Endothelial cell of umbilical vein (primary cell): ENCODE measurements at regions not wholly inside any gene's neighbourhood (a gene's known extent, or its start where the extent isn't known, plus 50 kb on each side); places are given as distances from the start of the nearest gene placed in this dataset.

ENCODE experiments used
- EZH2 ChIP-seq: IDR thresholded peaks from 2 replicates; pipeline ENCODE4 v1.6.1; 2012; ENCODE audit warnings: borderline replicate concordance, low read depth, mild to moderate bottlenecking, moderate library complexity, low read length, inconsistent platforms; ENCODE audit not compliant: severe bottlenecking
- JUN ChIP-seq: IDR thresholded peaks from 2 replicates; pipeline ENCODE4 v1.6.1; 2011; ENCODE audit warnings: borderline replicate concordance, low read depth; ENCODE audit not compliant: insufficient read length, insufficient read depth
- MYC ChIP-seq: IDR thresholded peaks from one replicate; pipeline ENCODE4 v1.6.1; 2011; ENCODE audit warnings: mild to moderate bottlenecking, low read depth, low read length
- POLR2A ChIP-seq: IDR thresholded peaks from 2 replicates; pipeline ENCODE4 v1.6.1; 2012; ENCODE audit warnings: low read depth, mild to moderate bottlenecking, control low read depth, low read length
- POLR2AphosphoS5 ChIP-seq: IDR thresholded peaks from 2 replicates; pipeline ENCODE4 v1.6.1; 2012; ENCODE audit warnings: low read depth, mild to moderate bottlenecking, control low read depth, low read length, moderate library complexity; ENCODE audit not compliant: insufficient read depth
- TF ChIP-seq, protein P1 (sequence below), 2 donors: IDR thresholded peaks; 1 replicate in 1 of 2; 2 replicates in 1 of 2; pipeline ENCODE4 v1.5.1; 2011; ENCODE audit warnings: low read length in 2 of 2, mild to moderate bottlenecking in 2 of 2, moderate library complexity in 2 of 2, control low read depth in 1 of 2, inconsistent platforms in 1 of 2, low read depth in 1 of 2; ENCODE audit not compliant: insufficient read depth in 1 of 2; ENCODE audit errors: extremely low read depth in 1 of 2

DNA sequence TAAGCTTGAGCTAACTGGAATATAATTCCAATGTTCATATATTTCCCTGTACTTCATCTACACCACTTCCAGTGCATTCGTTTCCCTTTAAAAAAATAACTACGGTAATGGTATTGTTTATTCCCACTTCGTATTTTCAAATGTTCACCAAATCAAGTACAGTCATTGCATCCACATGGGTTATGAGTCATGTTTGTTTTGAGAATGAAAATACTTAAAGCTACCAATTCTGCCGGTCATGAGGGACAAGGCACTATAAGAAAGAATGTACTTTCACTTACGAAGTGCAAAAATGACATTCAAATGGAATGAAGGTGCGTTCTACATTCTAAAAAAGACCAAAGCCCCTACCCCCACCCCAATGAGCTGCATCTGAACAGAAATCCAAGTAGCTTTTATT is 174.4 kb upstream of the FGF13 start:
- TF ChIP-seq JUN: no peak
- TF ChIP-seq, protein P1, sequence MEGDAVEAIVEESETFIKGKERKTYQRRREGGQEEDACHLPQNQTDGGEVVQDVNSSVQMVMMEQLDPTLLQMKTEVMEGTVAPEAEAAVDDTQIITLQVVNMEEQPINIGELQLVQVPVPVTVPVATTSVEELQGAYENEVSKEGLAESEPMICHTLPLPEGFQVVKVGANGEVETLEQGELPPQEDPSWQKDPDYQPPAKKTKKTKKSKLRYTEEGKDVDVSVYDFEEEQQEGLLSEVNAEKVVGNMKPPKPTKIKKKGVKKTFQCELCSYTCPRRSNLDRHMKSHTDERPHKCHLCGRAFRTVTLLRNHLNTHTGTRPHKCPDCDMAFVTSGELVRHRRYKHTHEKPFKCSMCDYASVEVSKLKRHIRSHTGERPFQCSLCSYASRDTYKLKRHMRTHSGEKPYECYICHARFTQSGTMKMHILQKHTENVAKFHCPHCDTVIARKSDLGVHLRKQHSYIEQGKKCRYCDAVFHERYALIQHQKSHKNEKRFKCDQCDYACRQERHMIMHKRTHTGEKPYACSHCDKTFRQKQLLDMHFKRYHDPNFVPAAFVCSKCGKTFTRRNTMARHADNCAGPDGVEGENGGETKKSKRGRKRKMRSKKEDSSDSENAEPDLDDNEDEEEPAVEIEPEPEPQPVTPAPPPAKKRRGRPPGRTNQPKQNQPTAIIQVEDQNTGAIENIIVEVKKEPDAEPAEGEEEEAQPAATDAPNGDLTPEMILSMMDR (IDR thresholded peaks at IDR 0.05; ENCODE audit: extremely low read depth in 1 of 2, insufficient read depth in 1 of 2, low read depth in 1 of 2, low read length in 2 of 2): no peak
- no peak for TF ChIP-seq POLR2A
- no peak for TF ChIP-seq EZH2
- TF ChIP-seq POLR2AphosphoS5: no peak
- no peak for TF ChIP-seq MYC
